Stimulated activated CD4-positive, alpha-beta T cell treated with anti-CD3 and anti-CD28 coated beads, TNF-alpha, amount 100 ng/mL, for 1 hour (primary cell): ENCODE measurements at regions not wholly inside any gene's neighbourhood (a gene's known extent, or its start where the extent isn't known, plus 50 kb on each side); places are given as distances from the start of the nearest gene placed in this dataset.

Source experiments
- DNase-seq, 3 donors: peaks; one replicate each; pipeline ENCODE4 v3.0.0-alpha.2; 2020; ENCODE audit warnings: low read depth in 3 of 3, low spot score in 1 of 3

GRCh38 chr20:22438346-22438745, 146.0 kb downstream of the FOXA2 start:
- DNase-seq, result no peak

- DNase-seq, result no peak
Observed at GRCh38 chr20:22437354-22437753, 147.0 kb downstream of the FOXA2 start.

- DNase-seq, result no peak
Observed at GRCh38 chr20:22431419-22431818, 153.0 kb downstream of the FOXA2 start.

- no peak for DNase-seq
Observed at GRCh38 chr20:22430746-22431168, 153.6 kb downstream of the FOXA2 start.

GRCh38 chr20:22430154-22430745, 154.1 kb downstream of the FOXA2 start:
- no peak for DNase-seq

- no peak for DNase-seq
Observed at GRCh38 chr20:22429175-22430153, 154.9 kb downstream of the FOXA2 start.

- no peak for DNase-seq
Observed at GRCh38 chr20:22428051-22428450, 156.3 kb downstream of the FOXA2 start.

- no peak for DNase-seq
Observed at GRCh38 chr20:22426772-22427171, 157.6 kb downstream of the FOXA2 start.

- no peak for DNase-seq
Observed at GRCh38 chr20:22425344-22426295, 158.8 kb downstream of the FOXA2 start.

- DNase-seq, result no peak
Observed at GRCh38 chr20:22423190-22423832, 161.1 kb downstream of the FOXA2 start.

- no peak for DNase-seq
Observed at GRCh38 chr20:22420116-22420598, 164.2 kb downstream of the FOXA2 start.

GRCh38 chr20:22418738-22419137, 165.6 kb downstream of the FOXA2 start:
- DNase-seq, result no peak

- no peak for DNase-seq
Observed at GRCh38 chr20:22414305-22414742, 170.0 kb downstream of the FOXA2 start.

GRCh38 chr20:22412977-22413868, 171.1 kb downstream of the FOXA2 start:
- no peak for DNase-seq

GRCh38 chr20:22411627-22412450, 172.5 kb downstream of the FOXA2 start:
- no peak for DNase-seq

- DNase-seq, result no peak
Observed at GRCh38 chr20:22411286-22411626, 173.1 kb downstream of the FOXA2 start.

- DNase-seq, result no peak
Observed at GRCh38 chr20:22410556-22411130, 173.7 kb downstream of the FOXA2 start.
